H9 (cell line): ENCODE measurements at regions not wholly inside any gene's neighbourhood (a gene's known extent, or its start where the extent isn't known, plus 50 kb on each side); places are given as distances from the start of the nearest gene placed in this dataset.

ENCODE experiments used
- DNase-seq: peaks from one replicate; pipeline ENCODE4 v3.0.0-alpha.2; 2017
- H2AFZ ChIP-seq: one replicate; pipeline ENCODE4 v1.6.1; 2013; ENCODE audit warnings: mild to moderate bottlenecking, low read length, control low read depth, moderate library complexity
- H2AK5ac ChIP-seq: 2 replicates; pipeline ENCODE4 v1.6.1; 2013; ENCODE audit warnings: low read length, control low read depth, mixed read lengths; ENCODE audit not compliant: insufficient read length
- H2BK120ac ChIP-seq: one replicate; pipeline ENCODE4 v1.6.1; 2013; ENCODE audit warnings: low read depth, mild to moderate bottlenecking, low read length, control low read depth, inconsistent platforms; ENCODE audit not compliant: poor library complexity, severe bottlenecking
- H2BK12ac ChIP-seq: 2 replicates; pipeline ENCODE4 v1.6.1; 2013; ENCODE audit warnings: low read length, control low read depth, mixed read lengths, low read depth; ENCODE audit not compliant: insufficient read length
- H2BK15ac ChIP-seq: 2 replicates; pipeline ENCODE4 v1.6.1; 2013; ENCODE audit warnings: low read depth, low read length, control low read depth
- H2BK20ac ChIP-seq: one replicate; pipeline ENCODE4 v1.6.1; 2013; ENCODE audit warnings: low read depth, mild to moderate bottlenecking, low read length, control low read depth, inconsistent platforms; ENCODE audit not compliant: poor library complexity, severe bottlenecking
- H2BK5ac ChIP-seq: 2 replicates; pipeline ENCODE4 v1.6.1; 2013; ENCODE audit warnings: low read length, control low read depth, mixed read lengths; ENCODE audit not compliant: insufficient read length
- H3K14ac ChIP-seq: 2 replicates; pipeline ENCODE4 v1.6.1; 2013; ENCODE audit warnings: low read length, control low read depth; ENCODE audit not compliant: insufficient read depth
- H3K18ac ChIP-seq: 2 replicates; pipeline ENCODE4 v1.6.1; 2013; ENCODE audit warnings: low read depth, mild to moderate bottlenecking, mixed read lengths, low read length, control low read depth; ENCODE audit not compliant: insufficient read length
- H3K23ac ChIP-seq: 2 replicates; pipeline ENCODE4 v1.6.1; 2013; ENCODE audit warnings: low read length, control low read depth, mixed read lengths, low read depth; ENCODE audit not compliant: insufficient read length
- H3K23me2 ChIP-seq: 2 replicates; pipeline ENCODE4 v1.6.1; 2013; ENCODE audit warnings: low read depth, mild to moderate bottlenecking, mixed read lengths, low read length, control low read depth; ENCODE audit not compliant: insufficient read length, poor library complexity, severe bottlenecking
- H3K27ac ChIP-seq: 2 replicates; pipeline ENCODE4 v1.5.1; 2013; ENCODE audit warnings: low read length, control low read depth, mixed read lengths, low read depth; ENCODE audit not compliant: insufficient read length
- H3K27me3 ChIP-seq: 2 replicates; pipeline ENCODE4 v1.6.1; 2013; ENCODE audit warnings: low read length, control low read depth, inconsistent platforms; ENCODE audit not compliant: insufficient read depth
- H3K4ac ChIP-seq: 2 replicates; pipeline ENCODE4 v1.6.1; 2013; ENCODE audit warnings: low read depth, mild to moderate bottlenecking, control low read depth, inconsistent platforms, low read length, moderate library complexity
- H3K4me1 ChIP-seq: 2 replicates; pipeline ENCODE4 v1.6.1; 2013; ENCODE audit warnings: low read length, control low read depth, inconsistent platforms; ENCODE audit not compliant: insufficient read depth
- H3K4me2 ChIP-seq: 2 replicates; pipeline ENCODE4 v1.6.1; 2013; ENCODE audit warnings: low read length, control low read depth, mixed read lengths; ENCODE audit not compliant: insufficient read length, insufficient read depth
- H3K56ac ChIP-seq: 2 replicates; pipeline ENCODE4 v1.6.1; 2013; ENCODE audit warnings: low read depth, mild to moderate bottlenecking, mixed read lengths, low read length, control low read depth; ENCODE audit not compliant: insufficient read length
- H3K79me1 ChIP-seq: 2 replicates; pipeline ENCODE4 v1.6.1; 2013; ENCODE audit warnings: low read depth, mild to moderate bottlenecking, moderate library complexity, low read length, control low read depth, inconsistent platforms; ENCODE audit not compliant: insufficient read depth, poor library complexity, severe bottlenecking
- H3K79me2 ChIP-seq: 2 replicates; pipeline ENCODE4 v1.6.1; 2013; ENCODE audit warnings: low read length, control low read depth, inconsistent platforms; ENCODE audit not compliant: insufficient read depth
- H3K9ac ChIP-seq: 2 replicates; pipeline ENCODE4 v1.6.1; 2013; ENCODE audit warnings: low read length, control low read depth, mixed read lengths; ENCODE audit not compliant: insufficient read length; ENCODE audit errors: extremely low read depth
- H3K9me3 ChIP-seq: one replicate; pipeline ENCODE4 v1.6.1; 2013; ENCODE audit warnings: low read depth, low read length, inconsistent platforms; ENCODE audit not compliant: control insufficient read depth
- H3T11ph ChIP-seq: one replicate; pipeline ENCODE4 v1.6.1; 2013; ENCODE audit warnings: mild to moderate bottlenecking, low read length, control low read depth, inconsistent platforms
- H4K20me1 ChIP-seq: one replicate; pipeline ENCODE4 v1.6.1; 2013; ENCODE audit not compliant: control insufficient read depth, insufficient read length, insufficient read depth
- H4K5ac ChIP-seq: 2 replicates; pipeline ENCODE4 v1.6.1; 2013; ENCODE audit warnings: low read depth, mild to moderate bottlenecking, mixed read lengths, low read length, control low read depth; ENCODE audit not compliant: insufficient read length
- H4K8ac ChIP-seq: replicated peaks from 2 replicates; pipeline ENCODE4 v1.6.1; 2013; ENCODE audit warnings: low read length, control low read depth, mixed read lengths, low read depth; ENCODE audit not compliant: insufficient read length
- H4K91ac ChIP-seq: 2 replicates; pipeline ENCODE4 v1.6.1; 2013; ENCODE audit warnings: low read depth, mild to moderate bottlenecking, moderate library complexity, mixed read lengths, low read length, control low read depth; ENCODE audit not compliant: insufficient read length
- H3K27ac Mint-ChIP-seq, 3 experiments: 2 replicates in 2 of 3; 3 replicates in 1 of 3; pipeline ENCODE4 v1.8.0; 2020 to 2021; ENCODE audit warnings: mixed read lengths in 3 of 3, mild to moderate bottlenecking in 1 of 3, moderate library complexity in 1 of 3
- H3K27me3 Mint-ChIP-seq: 2 replicates; pipeline ENCODE4 v1.8.0; 2021; ENCODE audit warnings: low read depth, mild to moderate bottlenecking, moderate library complexity, mixed read lengths
- H3K36me3 Mint-ChIP-seq, 3 experiments: 2 replicates in 2 of 3; 3 replicates in 1 of 3; pipeline ENCODE4 v1.8.0; 2020 to 2021; ENCODE audit warnings: low read depth in 3 of 3, mixed read lengths in 3 of 3; ENCODE audit not compliant: insufficient read depth in 1 of 3
- H3K4me1 Mint-ChIP-seq, 2 experiments: 2 replicates each; pipeline ENCODE4 v1.8.0; 2020; ENCODE audit warnings: mixed read lengths in 2 of 2
- H3K4me3 Mint-ChIP-seq, 2 experiments: 2 replicates in 1 of 2; 3 replicates in 1 of 2; pipeline ENCODE4 v1.8.0; 2020 to 2021; ENCODE audit warnings: mild to moderate bottlenecking in 2 of 2, mixed read lengths in 2 of 2, moderate library complexity in 1 of 2
- H3K9me3 Mint-ChIP-seq, 2 experiments: 2 replicates in 1 of 2; 3 replicates in 1 of 2; pipeline ENCODE4 v1.8.0; 2020; ENCODE audit warnings: mild to moderate bottlenecking in 2 of 2, mixed read lengths in 2 of 2, moderate library complexity in 1 of 2
- WGBS: extraction: QIAGEN DNeasy Blood & Tissue Kit; methylation state at CpG from one replicate; pipeline ENCODE4 v1.1.7; 2013; ENCODE audit warnings: missing lambda C conversion rate, low lambda C conversion rate, mixed read lengths; ENCODE audit not compliant: insufficient read length; ENCODE audit errors: extremely low coverage; 5-methylcytosine and 5-hydroxymethylcytosine counted together
- TF ChIP-seq, protein P1 (sequence below): fragments of 200-600 bp; sonication (generic); conservative IDR thresholded peaks from 3 replicates; pipeline ENCODE4 v1.8.0; 2021; ENCODE audit warnings: antibody characterized with exemption, mild to moderate bottlenecking

DNA sequence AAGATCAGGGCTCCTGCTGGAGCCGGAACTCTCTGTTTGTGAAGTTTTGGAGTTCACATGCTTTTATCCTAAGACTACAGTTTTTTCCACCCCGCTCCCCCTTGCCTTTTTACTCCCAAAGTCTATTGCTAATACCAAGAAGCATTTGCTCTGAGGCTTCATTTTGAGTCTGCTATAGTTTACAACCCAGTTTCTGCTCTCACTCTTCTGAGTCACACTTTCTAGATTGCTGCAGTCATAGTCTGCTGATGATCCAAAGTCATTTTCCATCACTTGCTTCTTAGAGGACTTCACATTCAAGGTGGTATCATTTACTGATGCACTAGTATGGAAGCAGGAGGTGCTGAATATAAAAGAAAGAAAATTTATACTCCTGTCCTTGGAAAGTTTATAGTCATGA is 937.4 kb downstream of the IGSF11 start:
- Mint-ChIP-seq H3K36me3 (peaks cover 14 to 29% (median 20%) of the 10 kb centered on the region in 3 experiments), H3K4me3 (no peak overlapping the region), H3K27me3 (no peaks in the 10 kb centered on the region; the same call in 1 of the 2 replicates), H3K9me3 (peaks cover 33 to 34% of the 10 kb centered on the region in 2 experiments), H3K4me1 (no peaks in the 10 kb centered on the region), H3K27ac (no peak overlapping the region)
- Histone ChIP-seq H4K91ac (no peak overlapping the region), H3K4me1 (no peaks in the 10 kb centered on the region), H3K23ac (no peak overlapping the region), H2AK5ac (no peak overlapping the region), H3K56ac (no peak overlapping the region), H2BK120ac (no peak overlapping the region), H3K9ac (no peak overlapping the region), H2AFZ (no peak overlapping the region), H2BK5ac (no peak overlapping the region), H3K14ac (no peak overlapping the region), H2BK12ac (no peak overlapping the region), H3K9me3 (peaks cover 13% of the 10 kb centered on the region), H4K5ac (no peak overlapping the region), H3T11ph (no peak overlapping the region), H3K79me1 (no peaks in the 10 kb centered on the region), H3K4me2 (no peak overlapping the region), H2BK15ac (no peak overlapping the region), H3K4ac (no peak overlapping the region), H3K27ac (no peak overlapping the region), H4K20me1 (no peaks in the 10 kb centered on the region), H3K79me2 (no peaks in the 10 kb centered on the region), H2BK20ac (no peak overlapping the region), H3K27me3 (no peaks in the 10 kb centered on the region), H4K8ac (no peak overlapping the region), H3K18ac (no peak overlapping the region), H3K23me2 (no peaks in the 10 kb centered on the region)
- TF ChIP-seq, protein P1, sequence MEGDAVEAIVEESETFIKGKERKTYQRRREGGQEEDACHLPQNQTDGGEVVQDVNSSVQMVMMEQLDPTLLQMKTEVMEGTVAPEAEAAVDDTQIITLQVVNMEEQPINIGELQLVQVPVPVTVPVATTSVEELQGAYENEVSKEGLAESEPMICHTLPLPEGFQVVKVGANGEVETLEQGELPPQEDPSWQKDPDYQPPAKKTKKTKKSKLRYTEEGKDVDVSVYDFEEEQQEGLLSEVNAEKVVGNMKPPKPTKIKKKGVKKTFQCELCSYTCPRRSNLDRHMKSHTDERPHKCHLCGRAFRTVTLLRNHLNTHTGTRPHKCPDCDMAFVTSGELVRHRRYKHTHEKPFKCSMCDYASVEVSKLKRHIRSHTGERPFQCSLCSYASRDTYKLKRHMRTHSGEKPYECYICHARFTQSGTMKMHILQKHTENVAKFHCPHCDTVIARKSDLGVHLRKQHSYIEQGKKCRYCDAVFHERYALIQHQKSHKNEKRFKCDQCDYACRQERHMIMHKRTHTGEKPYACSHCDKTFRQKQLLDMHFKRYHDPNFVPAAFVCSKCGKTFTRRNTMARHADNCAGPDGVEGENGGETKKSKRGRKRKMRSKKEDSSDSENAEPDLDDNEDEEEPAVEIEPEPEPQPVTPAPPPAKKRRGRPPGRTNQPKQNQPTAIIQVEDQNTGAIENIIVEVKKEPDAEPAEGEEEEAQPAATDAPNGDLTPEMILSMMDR = no peak
- WGBS = no CpG with 5 or more reads among the region's 2 CpGs
- no peak for DNase-seq
